ENCODE measurements at regions not wholly inside any gene's neighbourhood (a gene's known extent, or its start where the extent isn't known, plus 50 kb on each side); places are given as distances from the start of the nearest gene placed in this dataset.

DNA sequence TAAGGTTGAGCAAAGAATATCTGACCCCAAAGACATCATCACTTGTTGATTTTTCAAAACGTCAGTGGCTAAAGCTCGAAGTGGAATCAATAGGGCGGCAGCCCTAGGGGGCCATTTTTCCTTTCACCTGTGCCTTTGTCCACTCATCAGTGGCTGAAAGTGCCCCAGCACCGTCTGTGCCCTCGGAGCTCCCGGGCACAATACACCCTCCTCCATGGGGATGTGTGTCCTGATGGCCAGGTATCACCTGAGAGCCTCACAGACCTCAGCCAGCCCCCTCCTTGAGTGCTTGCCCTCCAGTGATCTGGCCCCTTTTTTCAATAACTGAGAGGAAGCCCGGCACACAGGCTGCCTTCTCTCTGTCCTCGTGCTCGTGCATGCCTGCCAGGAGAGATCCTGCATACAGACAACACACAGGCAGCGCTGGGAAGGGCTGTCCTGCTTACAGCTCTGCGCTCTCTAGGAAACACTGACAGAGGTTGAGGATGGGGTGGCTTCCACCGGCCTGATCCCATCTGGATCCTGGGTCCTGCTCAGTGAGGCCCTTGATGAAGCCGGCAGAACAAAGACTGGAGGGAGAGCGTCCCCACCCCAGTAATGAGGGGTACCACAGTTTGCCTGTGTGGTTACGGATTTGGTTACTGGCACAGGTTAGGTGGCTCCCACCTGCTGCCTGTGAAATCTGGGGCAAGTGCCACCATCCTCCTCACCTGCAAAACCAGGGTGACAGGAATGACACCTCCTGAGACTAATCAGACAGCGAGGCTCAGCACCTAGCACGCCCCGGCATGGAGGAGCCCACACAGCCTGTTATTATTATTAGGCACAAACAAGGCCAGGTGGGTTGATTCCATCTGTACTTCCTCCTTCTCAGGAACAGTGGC lies 197.5 kb upstream of the RAB6C start:
- no peaks in the 10 kb centered on the region for H3K4me1 ChIP-seq (replicated peaks)
- TF ChIP-seq CTCF (IDR thresholded peaks at IDR 0.05) = no peak
- TF ChIP-seq POLR2AphosphoS5 (IDR thresholded peaks at IDR 0.05) = no peak
- TF ChIP-seq POLR2A (IDR thresholded peaks at IDR 0.05) = no peak
- no peak overlapping the region for H3K4me3 ChIP-seq
- intact Hi-C loops (cut with DNase I) = no loop called here
- 59% methylated on average over 18 of the region's 18 CpGs for WGBS
- DNase-seq (ENCODE audit: low spot score) = no peak
- H3K9me3 ChIP-seq = no peaks in the 10 kb centered on the region
- H3K27ac ChIP-seq = no peak overlapping the region
- no peaks in the 10 kb centered on the region for H3K27me3 ChIP-seq (replicated peaks; ENCODE audit: insufficient read depth)
- H3K36me3 ChIP-seq = no peaks in the 10 kb centered on the region

DNA sequence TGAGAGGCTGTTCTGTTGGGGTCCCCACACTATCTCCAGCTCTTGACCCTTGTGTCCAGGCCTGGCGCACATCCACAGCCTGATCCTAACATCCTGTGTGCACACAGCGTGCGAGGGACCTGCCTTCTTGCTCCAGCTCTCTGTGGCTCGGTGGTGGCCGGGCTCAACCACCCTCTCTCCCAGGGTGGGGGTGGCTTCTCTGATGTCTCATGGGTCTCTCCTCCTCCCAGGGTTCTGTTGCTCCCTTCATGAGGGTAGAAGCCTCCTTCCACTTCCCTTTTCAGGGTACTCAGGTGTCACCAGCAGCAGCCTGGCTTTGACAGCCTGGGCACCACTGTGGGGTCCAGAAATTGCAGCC lies 196.9 kb upstream of the RAB6C start:
- no peak for DNase-seq (ENCODE audit: low spot score)
- 97% methylated on average over 5 of the region's 5 CpGs for WGBS
- no peaks in the 10 kb centered on the region for H3K27me3 ChIP-seq (replicated peaks; ENCODE audit: insufficient read depth)

GRCh38 chr2:129784486-129784885 lies 195.0 kb upstream of the RAB6C start:
- Histone ChIP-seq H3K4me1 (replicated peaks) (no peaks in the 10 kb centered on the region), H3K27me3 (replicated peaks; ENCODE audit: insufficient read depth) (no peaks in the 10 kb centered on the region), H3K9me3 (no peaks in the 10 kb centered on the region), H3K27ac (no peak overlapping the region), H3K36me3 (no peaks in the 10 kb centered on the region), H3K4me3 (no peak overlapping the region)
- DNase-seq (ENCODE audit: low spot score) = no peak
- TF ChIP-seq POLR2A (IDR thresholded peaks at IDR 0.05) (no peak), CTCF (IDR thresholded peaks at IDR 0.05) (no peak), POLR2AphosphoS5 (IDR thresholded peaks at IDR 0.05) (no peak)
- 91% methylated on average over 6 of the region's 6 CpGs for WGBS
- intact Hi-C loops (cut with DNase I) = no loop called here

More for the DNA sequence above, 196.9 kb upstream of the RAB6C start:
- Histone ChIP-seq H3K4me1 (replicated peaks) (no peaks in the 10 kb centered on the region), H3K36me3 (no peaks in the 10 kb centered on the region), H3K9me3 (no peaks in the 10 kb centered on the region), H3K4me3 (no peak overlapping the region), H3K27ac (no peak overlapping the region)
- intact Hi-C loops (cut with DNase I) = no loop called here
- TF ChIP-seq CTCF (IDR thresholded peaks at IDR 0.05) (no peak), POLR2A (IDR thresholded peaks at IDR 0.05) (no peak), POLR2AphosphoS5 (IDR thresholded peaks at IDR 0.05) (no peak)

DNA sequence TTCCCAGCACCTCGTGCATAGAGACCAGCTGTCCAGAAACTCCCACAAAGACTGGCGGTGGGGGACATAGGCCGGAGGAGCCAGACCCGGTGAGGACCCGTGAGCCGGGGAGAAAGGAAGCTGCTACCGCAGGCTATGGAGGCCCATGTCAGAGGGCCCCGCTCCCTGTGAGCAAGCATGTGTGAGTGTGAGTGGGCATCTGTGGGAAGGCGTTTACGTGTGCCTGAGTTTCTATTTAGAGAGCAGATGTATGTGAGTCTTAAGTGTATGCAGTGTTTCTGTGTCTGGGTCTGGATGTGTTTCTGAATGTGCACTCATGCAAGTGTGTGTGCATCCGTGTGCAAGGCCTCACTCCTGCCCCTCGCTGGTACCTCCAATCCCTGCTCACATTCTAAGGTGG lies 187.8 kb upstream of the RAB6C start:
- intact Hi-C loops (cut with DNase I) = no loop called here
- 94% methylated on average over 12 of the region's 12 CpGs for WGBS
- Histone ChIP-seq H3K4me1 (replicated peaks) (no peaks in the 10 kb centered on the region), H3K27me3 (replicated peaks; ENCODE audit: insufficient read depth) (no peaks in the 10 kb centered on the region), H3K9me3 (no peaks in the 10 kb centered on the region), H3K36me3 (no peaks in the 10 kb centered on the region), H3K27ac (no peak overlapping the region), H3K4me3 (no peak overlapping the region)
- no peak for DNase-seq (ENCODE audit: low spot score)
- no peak for TF ChIP-seq POLR2A (IDR thresholded peaks at IDR 0.05)
- TF ChIP-seq POLR2AphosphoS5 (IDR thresholded peaks at IDR 0.05) = no peak
- TF ChIP-seq CTCF (IDR thresholded peaks at IDR 0.05) = no peak

GRCh38 chr2:129793431-129793902 lies 186.0 kb upstream of the RAB6C start:
- H3K27me3 ChIP-seq (replicated peaks; ENCODE audit: insufficient read depth) = no peaks in the 10 kb centered on the region
- TF ChIP-seq POLR2AphosphoS5 (IDR thresholded peaks at IDR 0.05) = no peak
- no peak for TF ChIP-seq CTCF (IDR thresholded peaks at IDR 0.05)
- no peak for TF ChIP-seq POLR2A (IDR thresholded peaks at IDR 0.05)
- no peak overlapping the region for H3K4me3 ChIP-seq
- no peaks in the 10 kb centered on the region for H3K36me3 ChIP-seq
- H3K4me1 ChIP-seq (replicated peaks) = no peaks in the 10 kb centered on the region
- no peaks in the 10 kb centered on the region for H3K9me3 ChIP-seq
- WGBS = 25% methylated on average over 5 of the region's 5 CpGs
- intact Hi-C loops (cut with DNase I) = no loop called here
- DNase-seq (ENCODE audit: low spot score) = no peak
- no peak overlapping the region for H3K27ac ChIP-seq

Data from prostate gland (tissue), 2 donors.